ENCODE measurements at regions not wholly inside any gene's neighbourhood (a gene's known extent, or its start where the extent isn't known, plus 50 kb on each side); places are given as distances from the start of the nearest gene placed in this dataset.

DNA sequence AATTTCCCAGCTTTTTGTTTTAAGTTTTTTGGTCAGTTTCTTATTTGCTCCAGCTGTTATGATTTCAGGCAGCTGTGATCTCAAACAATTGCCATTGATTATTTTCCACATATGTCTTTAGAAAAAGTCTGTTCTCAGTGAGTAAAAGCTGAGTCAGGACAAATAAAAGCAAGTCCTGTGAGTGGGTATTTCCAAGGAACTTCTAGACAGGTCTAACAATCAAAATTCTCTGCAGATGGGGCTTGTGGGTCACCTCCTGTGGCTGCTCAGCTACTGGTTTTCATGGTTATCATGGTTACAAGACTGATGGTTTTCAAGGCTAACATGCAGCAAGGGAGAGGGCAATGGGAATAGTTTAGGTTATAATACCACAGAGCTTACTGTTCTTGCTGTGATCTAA is 585.7 kb downstream of the LMO4 start:
- TF ChIP-seq ZNF70 (CRISPR knock-in tag; IDR thresholded peaks at IDR 0.05) (no peak), CSRNP3 (CRISPR knock-in tag; IDR thresholded peaks at IDR 0.05) (no peak), ZNF565 (CRISPR knock-in tag; conservative IDR thresholded peaks at IDR 0.05; ENCODE audit: low read depth) (no peak), TCF4 (CRISPR knock-in tag; IDR thresholded peaks at IDR 0.05; ENCODE audit: borderline replicate concordance) (no peak), RARB (CRISPR knock-in tag; IDR thresholded peaks at IDR 0.05) (no peak), POU6F1 (CRISPR knock-in tag; IDR thresholded peaks at IDR 0.05; ENCODE audit: borderline replicate concordance, low read depth) (no peak), SNAI2 (CRISPR knock-in tag; IDR thresholded peaks at IDR 0.05) (no peak), CREB5 (CRISPR knock-in tag; IDR thresholded peaks at IDR 0.05; ENCODE audit: low read depth) (no peak), ZFP3 (CRISPR knock-in tag; IDR thresholded peaks at IDR 0.05) (no peak), BACH2 (CRISPR knock-in tag; IDR thresholded peaks at IDR 0.05; ENCODE audit: borderline replicate concordance) (no peak), ZNF8 (CRISPR knock-in tag; IDR thresholded peaks at IDR 0.05) (no peak), PPARA (CRISPR knock-in tag; IDR thresholded peaks at IDR 0.05; ENCODE audit: borderline replicate concordance) (no peak), GLIS3 (CRISPR knock-in tag; IDR thresholded peaks at IDR 0.05) (no peak), ZFP30 (CRISPR knock-in tag; IDR thresholded peaks at IDR 0.05) (no peak), OSR1 (CRISPR knock-in tag; IDR thresholded peaks at IDR 0.05) (no peak), ZC3H10 (CRISPR knock-in tag; IDR thresholded peaks at IDR 0.05) (no peak), PATZ1 (CRISPR knock-in tag; IDR thresholded peaks at IDR 0.05; ENCODE audit: borderline replicate concordance) (no peak)
- TF ChIP-seq, protein P1, sequence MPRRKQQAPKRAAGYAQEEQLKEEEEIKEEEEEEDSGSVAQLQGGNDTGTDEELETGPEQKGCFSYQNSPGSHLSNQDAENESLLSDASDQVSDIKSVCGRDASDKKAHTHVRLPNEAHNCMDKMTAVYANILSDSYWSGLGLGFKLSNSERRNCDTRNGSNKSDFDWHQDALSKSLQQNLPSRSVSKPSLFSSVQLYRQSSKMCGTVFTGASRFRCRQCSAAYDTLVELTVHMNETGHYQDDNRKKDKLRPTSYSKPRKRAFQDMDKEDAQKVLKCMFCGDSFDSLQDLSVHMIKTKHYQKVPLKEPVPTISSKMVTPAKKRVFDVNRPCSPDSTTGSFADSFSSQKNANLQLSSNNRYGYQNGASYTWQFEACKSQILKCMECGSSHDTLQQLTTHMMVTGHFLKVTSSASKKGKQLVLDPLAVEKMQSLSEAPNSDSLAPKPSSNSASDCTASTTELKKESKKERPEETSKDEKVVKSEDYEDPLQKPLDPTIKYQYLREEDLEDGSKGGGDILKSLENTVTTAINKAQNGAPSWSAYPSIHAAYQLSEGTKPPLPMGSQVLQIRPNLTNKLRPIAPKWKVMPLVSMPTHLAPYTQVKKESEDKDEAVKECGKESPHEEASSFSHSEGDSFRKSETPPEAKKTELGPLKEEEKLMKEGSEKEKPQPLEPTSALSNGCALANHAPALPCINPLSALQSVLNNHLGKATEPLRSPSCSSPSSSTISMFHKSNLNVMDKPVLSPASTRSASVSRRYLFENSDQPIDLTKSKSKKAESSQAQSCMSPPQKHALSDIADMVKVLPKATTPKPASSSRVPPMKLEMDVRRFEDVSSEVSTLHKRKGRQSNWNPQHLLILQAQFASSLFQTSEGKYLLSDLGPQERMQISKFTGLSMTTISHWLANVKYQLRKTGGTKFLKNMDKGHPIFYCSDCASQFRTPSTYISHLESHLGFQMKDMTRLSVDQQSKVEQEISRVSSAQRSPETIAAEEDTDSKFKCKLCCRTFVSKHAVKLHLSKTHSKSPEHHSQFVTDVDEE (CRISPR knock-in tag; IDR thresholded peaks at IDR 0.05) = no peak
- ATAC-seq = no peak

DNA sequence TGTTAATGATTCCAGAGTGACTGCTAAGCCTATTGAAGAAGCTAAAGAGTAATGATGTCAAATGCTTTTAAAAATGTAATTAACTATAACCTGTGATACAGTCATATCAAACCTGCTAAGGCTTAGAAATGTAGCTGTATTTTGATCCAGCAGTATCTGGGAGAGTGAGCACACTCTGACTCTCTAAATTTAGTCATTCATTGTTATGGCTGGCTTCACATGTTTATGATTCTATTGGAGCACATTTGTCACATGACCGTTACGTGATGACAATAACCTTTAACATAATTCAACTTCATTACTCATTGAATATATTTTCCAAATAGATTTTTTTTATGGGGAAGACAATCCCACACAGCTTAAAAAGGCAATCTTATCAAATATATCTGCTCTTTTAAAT is 587.1 kb downstream of the LMO4 start:
- TF ChIP-seq ZFP30 (CRISPR knock-in tag; IDR thresholded peaks at IDR 0.05) (no peak), CREB5 (CRISPR knock-in tag; IDR thresholded peaks at IDR 0.05; ENCODE audit: low read depth) (no peak), ZNF565 (CRISPR knock-in tag; conservative IDR thresholded peaks at IDR 0.05; ENCODE audit: low read depth) (no peak), TCF4 (CRISPR knock-in tag; IDR thresholded peaks at IDR 0.05; ENCODE audit: borderline replicate concordance) (no peak), ZNF70 (CRISPR knock-in tag; IDR thresholded peaks at IDR 0.05) (no peak), ISL1 (CRISPR knock-in tag; IDR thresholded peaks at IDR 0.05) (no peak), OSR1 (CRISPR knock-in tag; IDR thresholded peaks at IDR 0.05) (no peak), ESRRG (CRISPR knock-in tag; IDR thresholded peaks at IDR 0.05) (no peak), PATZ1 (CRISPR knock-in tag; IDR thresholded peaks at IDR 0.05; ENCODE audit: borderline replicate concordance) (no peak), POU6F1 (CRISPR knock-in tag; IDR thresholded peaks at IDR 0.05; ENCODE audit: borderline replicate concordance, low read depth) (no peak)
- ATAC-seq = no peak
